ENCODE measurements at regions not wholly inside any gene's neighbourhood (a gene's known extent, or its start where the extent isn't known, plus 50 kb on each side); places are given as distances from the start of the nearest gene placed in this dataset.

GRCh38 chr5:164090358-164090757 lies 584.9 kb downstream of the MAT2B start:
- TF ChIP-seq POLR2A (IDR thresholded peaks at IDR 0.05): no peak
- TF ChIP-seq CTCF (IDR thresholded peaks at IDR 0.05): no peak
